OCI-LY7 (cell line): ENCODE measurements at regions not wholly inside any gene's neighbourhood (a gene's known extent, or its start where the extent isn't known, plus 50 kb on each side); places are given as distances from the start of the nearest gene placed in this dataset.

Source experiments
- BruUV-seq: library from RNA; stranded (reverse); fragments of 400-500 nt; replicated peaks from 2 replicates; lab custom pipeline; 2021; lab: Mats Ljungman, UMichigan
- CTCF ChIA-PET: fragments of 300-600 bp; sonication (Branson Sonifier 250); formaldehyde crosslinking; loops from one replicate; lab custom pipeline; 2022; ENCODE audit warnings: antibody characterized with exemption; ENCODE audit not compliant: unreplicated experiment; lab: Charles Lee
- POLR2A ChIA-PET: fragments of 300-600 bp; sonication (Branson Sonifier 250); formaldehyde crosslinking; loops from one replicate; lab custom pipeline; 2022; ENCODE audit warnings: antibody characterized with exemption; lab: Charles Lee
- DNase-seq: peaks from one replicate; pipeline ENCODE4 v3.0.0-alpha.2; 2015; ENCODE audit warnings: low spot score
- H2AFZ ChIP-seq: fragments of 200-600 bp; sonication (generic), shearing (Covaris generic); 2 replicates; pipeline ENCODE4 v1.6.1; 2014; ENCODE audit warnings: mild to moderate bottlenecking, antibody characterized with exemption, low read length, moderate library complexity
- H3K27ac ChIP-seq: fragments of 200-600 bp; sonication (generic); 2 replicates; pipeline ENCODE4 v1.5.1; 2014; ENCODE audit warnings: mixed run types, low read depth, mild to moderate bottlenecking, moderate library complexity, low read length, inconsistent platforms; ENCODE audit not compliant: poor library complexity, severe bottlenecking
- H3K36me3 ChIP-seq: fragments of 200-600 bp; sonication (generic); 2 replicates; pipeline ENCODE4 v1.6.1; 2014; ENCODE audit warnings: mild to moderate bottlenecking, antibody characterized with exemption, low read length, moderate library complexity, mixed read lengths; ENCODE audit not compliant: insufficient read depth
- H3K4me1 ChIP-seq: fragments of 200-600 bp; sonication (generic); 2 replicates; pipeline ENCODE4 v1.5.1; 2014; ENCODE audit warnings: mild to moderate bottlenecking, low read length; ENCODE audit not compliant: insufficient read depth, poor library complexity, severe bottlenecking
- H3K4me2 ChIP-seq: fragments of 200-600 bp; sonication (generic); 2 replicates; pipeline ENCODE4 v1.6.1; 2014; ENCODE audit warnings: mild to moderate bottlenecking, low read length
- H3K4me3 ChIP-seq: fragments of 200-600 bp; sonication (generic); 2 replicates; pipeline ENCODE4 v1.5.1; 2014; ENCODE audit warnings: mild to moderate bottlenecking, low read depth, low read length; ENCODE audit not compliant: poor library complexity, severe bottlenecking
- H3K79me2 ChIP-seq: fragments of 200-600 bp; sonication (generic); 2 replicates; pipeline ENCODE4 v1.6.1; 2016; ENCODE audit warnings: low read depth, mild to moderate bottlenecking, low read length, moderate library complexity, mixed read lengths; ENCODE audit not compliant: insufficient read depth
- H3K9me2 ChIP-seq: fragments of 200-600 bp; sonication (generic); 2 replicates; pipeline ENCODE4 v1.6.1; 2016; ENCODE audit warnings: mild to moderate bottlenecking, low read length, mixed read lengths; ENCODE audit not compliant: insufficient read depth
- H3K9me3 ChIP-seq: fragments of 200-600 bp; sonication (generic); 2 replicates; pipeline ENCODE4 v1.6.1; 2014; ENCODE audit warnings: mild to moderate bottlenecking, mixed run types, low read length, mixed read lengths
- H4K20me1 ChIP-seq: fragments of 200-600 bp; sonication (generic); 2 replicates; pipeline ENCODE4 v1.6.1; 2014; ENCODE audit warnings: mild to moderate bottlenecking, antibody characterized with exemption, low read length, moderate library complexity, mixed read lengths; ENCODE audit not compliant: insufficient read depth
- EZH2phosphoT487 ChIP-seq: fragments of 200-600 bp; sonication (generic); IDR thresholded peaks from 2 replicates; pipeline ENCODE4 v1.6.1; 2018; ENCODE audit warnings: low read depth, borderline replicate concordance, mild to moderate bottlenecking, mixed run types, antibody characterized with exemption, low read length, moderate library complexity, mixed read lengths
- intact Hi-C: fragments of 100-400 bp; cut with micrococcal nuclease; formaldehyde crosslinking; loops from one replicate; pipeline ENCODE4 v1.10.0; 2022; ENCODE audit not compliant: unreplicated experiment
- TF ChIP-seq, protein P1 (sequence below): fragments of 200-600 bp; sonication (generic); conservative IDR thresholded peaks from 2 replicates; pipeline ENCODE4 v1.5.1; 2014; ENCODE audit warnings: mild to moderate bottlenecking, antibody characterized with exemption, low read length, moderate library complexity, mixed read lengths

DNA sequence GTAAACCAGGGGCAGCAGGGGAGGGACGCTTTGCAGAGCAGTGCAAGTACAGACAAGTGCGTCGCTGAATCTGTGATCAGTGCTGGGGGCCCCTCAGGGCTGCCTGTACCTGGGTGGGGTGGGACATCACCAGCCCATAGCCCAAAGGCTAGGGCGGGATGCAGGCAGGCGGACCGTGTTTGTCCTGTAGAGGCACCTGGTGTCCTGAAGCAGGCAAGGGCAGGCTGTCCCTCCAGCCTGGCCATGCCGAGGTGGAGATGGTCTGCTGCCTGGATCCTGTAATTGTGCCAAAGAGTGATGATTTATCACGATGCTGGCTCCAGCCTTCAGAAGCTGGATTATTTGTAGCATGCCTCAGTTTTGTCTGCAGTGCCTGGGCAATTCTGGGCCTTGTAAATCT, 137.9 kb upstream of the GSE1 start:
- H3K9me2 ChIP-seq: no peaks in the 10 kb centered on the region
- H3K4me2 ChIP-seq: no peak overlapping the region
- TF ChIP-seq, protein P1, sequence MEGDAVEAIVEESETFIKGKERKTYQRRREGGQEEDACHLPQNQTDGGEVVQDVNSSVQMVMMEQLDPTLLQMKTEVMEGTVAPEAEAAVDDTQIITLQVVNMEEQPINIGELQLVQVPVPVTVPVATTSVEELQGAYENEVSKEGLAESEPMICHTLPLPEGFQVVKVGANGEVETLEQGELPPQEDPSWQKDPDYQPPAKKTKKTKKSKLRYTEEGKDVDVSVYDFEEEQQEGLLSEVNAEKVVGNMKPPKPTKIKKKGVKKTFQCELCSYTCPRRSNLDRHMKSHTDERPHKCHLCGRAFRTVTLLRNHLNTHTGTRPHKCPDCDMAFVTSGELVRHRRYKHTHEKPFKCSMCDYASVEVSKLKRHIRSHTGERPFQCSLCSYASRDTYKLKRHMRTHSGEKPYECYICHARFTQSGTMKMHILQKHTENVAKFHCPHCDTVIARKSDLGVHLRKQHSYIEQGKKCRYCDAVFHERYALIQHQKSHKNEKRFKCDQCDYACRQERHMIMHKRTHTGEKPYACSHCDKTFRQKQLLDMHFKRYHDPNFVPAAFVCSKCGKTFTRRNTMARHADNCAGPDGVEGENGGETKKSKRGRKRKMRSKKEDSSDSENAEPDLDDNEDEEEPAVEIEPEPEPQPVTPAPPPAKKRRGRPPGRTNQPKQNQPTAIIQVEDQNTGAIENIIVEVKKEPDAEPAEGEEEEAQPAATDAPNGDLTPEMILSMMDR: no peak
- no peak for TF ChIP-seq EZH2phosphoT487
- H2AFZ ChIP-seq: no peak overlapping the region
- H3K4me1 ChIP-seq: peaks cover under 1% of the 10 kb centered on the region
- H3K27ac ChIP-seq: no peak overlapping the region
- no peaks in the 10 kb centered on the region for H3K9me3 ChIP-seq
- H3K4me3 ChIP-seq: no peak overlapping the region
- CTCF ChIA-PET: interaction anchor here (0.6 to 0.7 kb wide), 2 partner anchors 19 to 957 kb away, joined by 3 to 8 read pairs; no protein-coding TSS in a partner anchor
- H3K36me3 ChIP-seq: no peaks in the 10 kb centered on the region
- BruUV-seq: no TSS peak
- intact Hi-C loops: no loop called here
- H4K20me1 ChIP-seq: no peaks in the 10 kb centered on the region
- no peaks in the 10 kb centered on the region for H3K79me2 ChIP-seq
- POLR2A ChIA-PET: no interaction called here
- no peak for DNase-seq

DNA sequence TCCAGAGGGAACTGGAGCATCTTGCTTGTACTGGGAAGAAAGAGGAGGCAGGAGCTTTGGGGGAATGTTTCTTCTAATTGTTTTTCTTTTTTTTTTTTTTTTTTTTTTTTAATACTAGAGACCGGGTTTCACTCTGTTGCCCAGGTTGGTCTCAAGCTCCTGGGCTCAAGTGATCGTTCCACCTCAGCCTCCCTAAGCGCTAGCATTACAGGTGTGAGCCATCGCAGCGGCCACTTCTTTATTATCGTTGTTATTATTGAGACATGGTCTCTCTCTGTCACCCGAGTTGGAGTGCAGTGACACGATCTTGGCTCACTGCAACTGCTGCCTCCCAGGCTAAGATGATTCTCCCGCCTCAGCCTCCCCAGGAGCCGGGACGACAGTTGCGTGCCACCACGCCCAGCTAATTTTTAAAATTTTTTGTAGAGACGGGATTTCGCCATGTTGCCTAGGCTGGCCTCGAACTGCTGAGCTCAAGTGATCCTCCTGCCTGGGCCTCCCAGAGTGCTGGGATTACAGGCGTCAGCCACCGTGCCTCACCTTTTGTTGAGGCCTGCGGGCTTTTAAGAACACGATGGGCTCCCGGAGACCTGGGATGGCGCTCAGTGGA, 137.3 kb upstream of the GSE1 start:
- H3K4me2 ChIP-seq: no peak overlapping the region
- intact Hi-C loops: no loop called here
- H2AFZ ChIP-seq: no peak overlapping the region
- ChIA-PET POLR2A (no interaction called here), CTCF (interaction anchor here (0.7 kb wide), 1 partner anchor 18 kb away, joined by 3 read pairs; no protein-coding TSS in a partner anchor)
- H3K27ac ChIP-seq: no peak overlapping the region
- no peak overlapping the region for H3K4me3 ChIP-seq
- H3K79me2 ChIP-seq: no peaks in the 10 kb centered on the region
- no peaks in the 10 kb centered on the region for H4K20me1 ChIP-seq
- DNase-seq: no peak
- H3K4me1 ChIP-seq: peaks cover 6% of the 10 kb centered on the region
- no peaks in the 10 kb centered on the region for H3K36me3 ChIP-seq
- H3K9me3 ChIP-seq: no peaks in the 10 kb centered on the region
- no peaks in the 10 kb centered on the region for H3K9me2 ChIP-seq
- no TSS peak for BruUV-seq
- TF ChIP-seq EZH2phosphoT487: no peak
- TF ChIP-seq, protein P1: no peak

DNA sequence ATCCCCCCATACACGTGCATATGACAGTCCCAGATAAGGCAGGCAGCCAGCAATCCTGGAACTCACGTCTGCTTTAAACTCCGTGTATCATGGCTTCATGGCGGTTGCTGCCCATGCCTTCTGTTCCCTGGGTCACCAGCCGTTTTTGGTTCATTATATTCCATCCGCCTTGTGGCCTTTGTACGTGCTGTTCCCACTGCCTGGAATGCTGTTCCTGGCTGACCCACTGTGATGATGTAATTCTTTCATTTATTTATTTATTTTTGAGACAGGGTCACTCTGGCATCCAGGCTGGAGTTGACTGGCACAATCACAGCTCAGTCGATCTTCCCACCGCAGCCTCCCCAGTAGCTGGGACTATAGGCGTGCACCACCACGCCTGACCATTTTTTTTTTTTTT, 136.7 kb upstream of the GSE1 start:
- CTCF ChIA-PET: interaction anchor here (1.6 kb wide), 1 partner anchor 29 kb away, joined by 4 read pairs; no protein-coding TSS in a partner anchor
- Histone ChIP-seq H3K4me2 (no peak overlapping the region), H3K27ac (no peak overlapping the region), H3K4me1 (peaks cover 10% of the 10 kb centered on the region), H4K20me1 (no peaks in the 10 kb centered on the region), H2AFZ (no peak overlapping the region), H3K4me3 (no peak overlapping the region), H3K79me2 (no peaks in the 10 kb centered on the region), H3K36me3 (no peaks in the 10 kb centered on the region), H3K9me3 (no peaks in the 10 kb centered on the region), H3K9me2 (no peaks in the 10 kb centered on the region)
- BruUV-seq: no TSS peak
- POLR2A ChIA-PET: interaction anchor here (0.7 to 1.3 kb wide), 2 partner anchors 12 to 99 kb away, joined by 3 to 4 read pairs; no protein-coding TSS in a partner anchor
- intact Hi-C loops: no loop called here
- TF ChIP-seq, protein P1: no peak
- no peak for TF ChIP-seq EZH2phosphoT487
- DNase-seq: no peak
